ENCODE measurements at regions not wholly inside any gene's neighbourhood (a gene's known extent, or its start where the extent isn't known, plus 50 kb on each side); places are given as distances from the start of the nearest gene placed in this dataset.
"Not testable (repeated sequence)": the region's sequence is repeated elsewhere in the genome, so short reads cannot be mapped to it uniquely, and the experiment has no call there.

DNA sequence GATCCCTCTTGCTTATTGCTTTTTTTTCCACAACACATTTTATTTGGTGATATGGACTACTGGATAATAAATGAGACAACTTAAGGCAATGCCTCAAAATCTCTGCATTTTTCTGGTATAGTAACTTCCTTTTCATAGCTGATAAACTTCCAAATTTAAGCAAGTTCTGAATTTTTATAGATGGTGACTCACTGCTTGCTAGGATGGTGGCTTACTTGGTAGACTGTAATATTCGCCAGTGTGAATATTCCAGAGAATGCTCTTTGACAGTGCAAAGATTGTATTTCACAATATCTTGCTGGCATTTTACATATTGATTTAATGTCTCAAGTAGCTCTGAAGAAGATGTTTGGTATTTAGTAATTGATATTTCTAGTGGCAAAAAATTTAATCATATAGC is 472.4 kb downstream of the TFEC start:
- no peak for DNase-seq (ENCODE audit: low spot score)

DNA sequence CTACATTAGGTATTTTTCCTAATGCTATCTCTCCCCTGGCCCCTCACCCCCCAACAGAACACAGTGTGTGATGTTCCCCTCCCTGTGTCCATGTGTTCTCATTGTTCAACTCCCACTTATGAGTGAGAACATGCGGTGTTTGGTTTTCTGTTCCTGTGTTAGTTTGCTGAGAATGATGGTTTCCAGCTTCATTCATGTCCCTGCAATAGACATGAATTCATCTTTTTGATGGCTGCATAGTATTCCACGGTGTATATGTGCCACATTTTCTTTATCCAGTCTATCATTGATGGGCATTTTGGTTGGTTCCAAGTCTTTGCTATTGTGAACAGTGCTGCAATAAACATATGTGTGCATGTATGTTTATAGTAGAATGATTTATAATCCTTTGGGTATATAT is 473.3 kb downstream of the TFEC start:
- not testable (repeated sequence) for DNase-seq (ENCODE audit: low spot score)

DNA sequence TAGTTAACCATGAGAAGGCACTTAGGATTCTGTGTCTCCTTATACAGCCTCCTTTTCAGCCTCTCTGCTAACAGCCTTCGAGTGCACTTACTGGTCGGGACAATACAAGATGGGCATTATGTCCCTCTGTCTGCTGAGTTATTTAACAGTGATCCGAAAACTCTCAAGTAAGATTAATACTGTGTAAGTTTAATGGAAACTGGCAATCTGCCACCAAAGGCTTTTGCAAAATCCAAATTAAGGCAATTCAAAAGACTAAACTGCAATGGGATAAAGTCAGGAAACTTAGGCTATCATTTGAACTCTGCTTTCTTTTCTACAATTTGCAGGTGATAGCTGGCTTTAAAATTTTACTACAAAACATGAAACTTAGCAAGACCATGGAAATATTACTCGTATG is 477.8 kb downstream of the TFEC start:
- no peak for DNase-seq (ENCODE audit: low spot score)

DNA sequence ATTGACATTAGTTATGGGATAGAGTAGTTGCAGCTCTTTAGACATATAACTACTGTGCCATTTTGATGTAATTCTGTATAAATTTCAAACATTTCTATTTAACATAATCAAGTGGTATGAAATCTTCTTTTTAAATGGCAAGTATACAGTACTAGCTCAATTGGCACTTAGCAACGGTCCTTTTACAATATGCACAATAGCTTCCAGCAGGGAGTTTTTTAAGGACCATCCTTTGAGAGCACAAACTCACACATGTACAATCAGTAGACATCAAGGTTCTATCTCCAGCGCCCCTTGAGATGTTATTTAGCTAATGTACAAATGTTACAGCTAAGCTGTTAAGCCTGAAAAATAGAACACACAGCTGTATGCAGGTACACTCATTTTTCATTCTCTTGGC is 480.7 kb downstream of the TFEC start:
- no peak for DNase-seq (ENCODE audit: low spot score)

DNA sequence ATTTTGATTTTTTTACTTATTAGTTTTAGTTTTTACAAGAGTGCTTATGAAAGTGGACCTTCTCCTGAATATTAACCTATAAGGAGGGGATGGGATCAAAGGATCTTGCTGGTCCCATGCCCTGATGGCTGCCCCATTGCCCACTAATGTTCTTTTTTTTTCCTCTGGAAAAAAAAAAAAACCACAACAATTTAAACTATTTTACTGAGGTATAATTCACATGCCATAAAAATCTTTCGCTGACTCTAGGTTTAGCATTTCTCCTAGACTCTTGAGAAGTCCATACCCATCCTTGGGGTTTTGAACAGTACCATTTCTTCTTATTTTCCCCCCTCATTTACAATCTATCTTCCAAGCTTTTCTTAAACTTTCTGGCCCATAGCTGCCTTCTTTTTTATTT is 481.8 kb downstream of the TFEC start:
- no peak for DNase-seq (ENCODE audit: low spot score)

DNA sequence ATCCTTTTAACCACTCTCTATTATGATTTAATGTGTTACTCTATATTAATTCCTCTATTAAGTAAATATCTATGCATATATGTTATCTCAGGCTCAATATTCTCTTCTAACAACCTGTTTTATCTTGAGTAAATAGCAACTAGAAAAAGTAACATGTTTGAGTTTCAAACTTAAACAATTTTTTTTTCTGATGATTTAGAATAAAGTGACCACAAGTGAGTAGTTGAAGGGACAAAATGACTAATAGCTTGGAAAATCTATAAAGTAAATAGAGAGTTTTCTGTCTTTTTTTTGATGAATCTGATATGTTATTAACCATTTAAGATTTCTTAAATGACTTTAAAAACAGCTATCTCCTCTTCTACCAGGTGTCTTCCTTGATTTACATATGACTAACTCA is 483.8 kb downstream of the TFEC start:
- no peak for DNase-seq (ENCODE audit: low spot score)

DNA sequence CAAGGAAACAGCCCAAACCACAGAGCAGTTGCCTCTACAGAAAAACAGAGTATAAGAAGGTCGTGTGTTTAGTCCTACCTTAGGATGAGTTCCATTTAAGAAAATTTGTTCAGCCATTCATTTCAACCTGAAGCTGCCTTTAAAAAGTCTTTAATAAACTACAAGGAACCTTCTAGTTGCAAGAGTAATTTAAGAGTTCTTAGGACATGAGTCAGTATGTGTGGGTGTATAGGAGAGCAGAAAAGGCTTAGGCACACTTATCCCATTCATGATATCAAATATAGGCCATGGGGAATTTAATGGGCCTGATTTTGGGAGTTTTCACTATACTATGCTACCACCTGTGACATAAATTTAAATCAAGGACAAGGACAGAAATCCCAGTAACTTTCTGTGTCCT is 496.8 kb downstream of the TFEC start:
- DNase-seq (ENCODE audit: low spot score), result no peak

DNA sequence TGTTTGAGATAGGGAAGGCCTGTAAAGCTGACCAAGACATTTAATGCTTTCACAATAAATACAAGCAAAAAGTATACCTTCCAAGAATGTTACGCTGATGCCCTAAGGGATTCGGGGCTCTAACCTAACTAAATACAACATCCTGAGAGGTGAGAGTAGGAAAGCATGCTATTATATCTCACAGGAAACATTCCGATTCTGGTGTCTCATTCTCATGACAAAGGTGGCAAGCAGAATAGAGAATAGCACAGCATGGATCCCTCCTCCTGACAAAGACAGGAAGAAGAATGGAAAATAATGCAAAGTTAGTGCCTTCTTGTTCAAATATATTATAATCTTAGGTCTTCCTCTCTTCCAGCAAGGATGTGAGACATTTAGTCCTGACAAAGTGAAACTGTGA is 504.3 kb downstream of the TFEC start:
- no peak for DNase-seq (ENCODE audit: low spot score)

DNA sequence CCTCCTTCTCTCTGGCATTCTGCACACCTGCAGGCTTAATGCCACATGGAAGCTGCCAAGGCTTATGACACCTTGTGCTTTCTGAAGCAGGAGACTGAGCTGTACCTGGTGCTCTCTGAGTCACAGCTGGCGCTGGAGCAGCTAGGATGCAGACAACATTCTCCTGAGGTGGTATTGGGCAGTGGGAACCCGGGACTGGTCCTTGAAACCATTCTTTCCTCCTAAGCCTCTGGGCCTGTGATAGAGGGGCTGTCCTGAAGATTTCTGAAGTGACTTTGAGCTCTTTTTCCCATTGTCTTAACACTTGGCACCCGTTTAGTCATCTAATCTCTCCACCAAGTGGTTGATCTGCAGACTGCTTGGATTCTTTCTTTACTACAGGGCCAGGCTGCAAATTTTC is 508.4 kb downstream of the TFEC start:
- DNase-seq (ENCODE audit: low spot score), result no peak

DNA sequence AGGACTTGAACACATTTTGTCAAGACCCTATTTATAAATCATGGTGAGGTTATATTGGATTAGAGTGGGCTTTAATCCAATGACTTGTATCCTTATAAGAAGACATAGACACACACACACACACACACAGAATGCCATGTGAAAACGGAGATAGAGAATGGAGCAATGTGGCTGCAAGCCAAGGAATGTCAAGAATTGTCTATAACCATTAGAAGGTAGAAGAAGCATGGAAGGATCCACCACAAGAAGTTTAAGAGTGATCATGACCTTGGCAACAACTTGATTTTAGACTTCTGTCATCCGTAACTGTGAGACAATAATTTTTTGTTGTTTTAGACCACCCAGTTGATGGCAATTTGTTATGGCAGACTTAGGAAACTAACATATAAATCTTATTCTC is 514.2 kb downstream of the TFEC start:
- DNase-seq (ENCODE audit: low spot score), result no peak

DNA sequence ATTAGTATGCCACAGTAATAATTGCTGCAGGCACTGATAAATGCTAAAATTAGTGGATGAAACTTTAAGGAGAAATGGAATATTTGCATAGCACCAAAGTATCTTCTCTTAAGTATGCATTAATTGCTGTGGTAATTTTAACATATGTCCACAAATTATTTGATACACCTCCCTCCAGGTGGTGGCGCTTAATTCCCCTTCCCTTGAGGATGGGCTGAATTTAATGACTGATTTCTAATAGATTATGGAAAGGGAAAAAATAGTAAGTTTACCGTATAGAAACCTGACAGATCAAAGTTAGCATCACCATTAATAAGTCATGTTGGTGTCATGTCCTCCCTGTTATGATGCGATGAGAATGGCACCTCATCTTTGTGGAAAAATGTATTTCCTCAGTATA is 519.2 kb downstream of the TFEC start:
- no peak for DNase-seq (ENCODE audit: low spot score)

DNA sequence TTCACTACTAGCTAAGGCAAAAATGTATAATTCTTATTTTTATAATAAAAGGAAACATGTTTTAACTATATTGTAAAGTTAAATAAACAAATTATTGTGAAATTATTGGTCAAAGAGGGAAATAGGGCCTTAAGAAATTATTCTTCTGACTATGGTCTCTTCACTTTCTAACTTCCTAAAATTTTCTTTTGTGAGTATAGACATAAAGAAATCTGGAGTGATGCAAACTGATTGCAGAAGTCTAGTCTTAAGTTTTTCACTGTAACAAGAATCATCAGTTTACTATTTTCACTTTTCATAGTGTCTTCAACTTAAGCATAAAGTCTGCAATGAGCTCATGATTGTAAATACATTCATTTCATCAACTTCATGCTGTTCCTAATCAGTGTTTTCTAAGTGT is 525.4 kb downstream of the TFEC start:
- DNase-seq (ENCODE audit: low spot score), result no peak

DNA sequence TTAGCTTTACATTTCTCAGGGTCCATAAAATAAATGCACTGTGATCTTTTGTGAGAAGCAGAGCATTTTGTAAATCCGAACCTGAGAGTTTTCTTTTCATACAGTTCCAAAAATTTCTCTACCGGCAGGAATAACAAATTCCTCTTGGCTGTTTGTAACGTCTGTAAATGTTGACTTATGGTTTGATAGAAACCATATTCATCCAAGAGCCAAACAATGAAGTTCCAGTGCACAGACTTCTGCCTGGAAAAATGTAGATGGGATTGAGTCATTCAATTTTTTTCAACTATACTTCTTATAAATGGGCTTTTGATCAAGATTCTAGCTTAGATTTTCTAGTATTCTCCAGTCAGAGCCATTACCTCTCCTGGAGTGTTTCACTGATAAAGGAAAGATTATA is 530.6 kb downstream of the TFEC start:
- no peak for DNase-seq (ENCODE audit: low spot score)

DNA sequence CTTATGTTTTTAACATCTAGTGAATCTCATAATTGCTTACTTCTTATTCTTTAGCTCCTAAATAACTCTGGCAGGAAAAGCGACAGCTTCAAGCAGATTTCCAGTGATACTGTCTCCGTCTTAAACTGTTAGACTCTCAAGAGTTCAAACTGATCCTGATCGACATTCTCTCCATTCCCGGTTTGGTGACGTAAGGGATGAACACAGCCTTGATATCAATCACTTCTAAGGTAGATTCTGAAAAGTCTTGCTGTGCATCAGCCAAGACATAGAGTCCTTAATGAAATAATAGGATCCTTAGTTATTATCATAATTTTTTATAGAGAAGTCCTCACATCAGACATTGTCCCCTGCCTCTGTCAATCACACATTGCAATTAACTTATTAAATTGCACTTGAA is 534.6 kb downstream of the TFEC start:
- DNase-seq (ENCODE audit: low spot score), result no peak

DNA sequence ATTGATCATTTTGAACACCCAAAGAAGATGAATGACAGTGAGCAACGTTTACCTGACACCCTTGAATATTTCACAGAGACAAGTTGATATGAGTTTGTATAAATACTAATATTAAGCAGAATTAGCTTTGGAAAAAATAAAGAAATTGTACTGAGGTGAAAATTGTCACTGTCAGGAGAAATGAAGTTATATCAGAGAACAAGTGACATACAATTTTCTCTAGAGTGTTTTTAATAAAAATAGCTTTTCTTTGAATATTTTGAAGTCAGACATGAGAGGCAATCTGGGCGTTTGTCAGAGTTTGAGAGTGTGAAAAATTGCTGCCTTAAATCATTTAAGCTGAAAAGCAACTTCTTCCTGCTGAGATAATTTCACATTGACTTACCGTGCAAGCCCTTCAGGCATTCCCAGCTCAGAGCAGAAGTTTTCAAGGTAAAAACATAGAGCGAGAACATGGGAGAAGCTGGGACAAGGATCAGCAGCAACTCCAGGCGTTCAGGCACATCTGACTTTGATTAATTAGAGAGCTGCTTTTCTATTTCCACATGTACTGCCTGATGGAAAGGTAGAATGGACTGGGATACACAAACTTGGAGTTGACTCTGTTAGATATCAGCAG is 535.9 kb downstream of the TFEC start:
- no peak for DNase-seq (ENCODE audit: low spot score)

DNA sequence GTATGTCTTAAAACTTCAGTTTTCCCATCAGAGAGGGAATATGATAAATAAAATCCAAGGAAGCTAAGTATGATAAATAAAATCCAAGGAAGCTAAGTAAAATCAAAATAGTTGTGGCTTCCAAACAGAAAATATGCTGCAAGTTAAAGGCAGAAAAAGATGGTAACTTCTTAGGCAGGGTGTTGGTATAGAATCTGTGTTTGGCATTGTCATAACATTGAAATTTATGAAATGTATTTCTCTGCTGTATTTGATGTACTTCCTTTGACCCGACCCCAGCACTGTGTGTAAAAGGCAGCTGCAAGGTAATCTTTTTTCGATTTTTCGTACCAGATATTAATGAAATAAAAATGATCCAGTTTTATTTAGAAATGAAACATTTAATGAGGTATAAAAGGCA is 537.2 kb downstream of the TFEC start:
- no peak for DNase-seq (ENCODE audit: low spot score)

DNA sequence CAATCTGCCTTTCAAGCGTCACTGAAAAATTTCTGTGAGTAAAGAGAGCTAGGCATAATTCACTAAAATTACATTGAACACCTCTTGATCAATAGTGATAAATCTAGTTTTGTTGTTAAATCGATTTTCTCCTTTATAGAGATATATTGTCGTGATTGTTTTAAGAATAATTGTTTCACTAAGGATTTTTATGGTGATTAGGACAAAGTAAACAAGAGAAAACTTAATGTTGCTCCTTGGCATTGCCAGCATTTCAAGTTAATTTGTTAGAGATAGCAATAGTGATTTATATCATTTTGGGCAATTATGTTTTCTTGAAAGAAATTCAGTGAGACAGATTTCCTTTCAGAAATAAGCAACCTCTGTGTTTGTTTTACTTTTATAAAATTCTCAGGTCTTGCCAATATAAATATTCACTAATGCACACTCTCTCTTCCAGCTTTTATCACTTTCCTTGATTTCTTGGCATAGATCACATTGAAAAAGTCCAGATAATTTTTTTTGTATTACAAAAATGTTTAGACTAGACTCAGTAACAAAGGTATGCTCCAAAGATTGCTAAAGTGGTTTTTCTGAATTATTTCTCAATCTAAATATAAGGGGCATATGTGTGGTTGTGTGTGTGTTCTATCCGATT is 538.7 kb downstream of the TFEC start:
- no peak for DNase-seq (ENCODE audit: low spot score)

DNA sequence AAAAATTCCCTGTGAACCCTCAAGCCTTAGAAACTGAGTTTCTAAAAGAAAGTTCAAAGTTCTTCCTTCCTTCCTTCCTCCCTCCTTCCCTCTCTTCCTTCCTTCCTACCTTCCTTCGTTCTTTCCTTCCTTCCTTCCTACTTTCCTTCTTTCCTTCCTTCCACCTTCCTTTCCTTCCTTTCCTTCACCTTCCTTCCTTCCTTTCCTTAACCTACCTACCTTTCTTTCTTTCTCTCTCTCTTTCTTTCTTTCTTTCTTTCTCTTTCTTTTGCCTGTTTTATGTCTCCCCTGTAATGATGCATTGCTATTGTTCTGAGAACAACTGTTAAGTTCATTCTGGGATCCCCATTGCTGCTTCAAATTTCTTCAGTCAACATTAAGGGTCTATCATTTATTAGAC is 551.1 kb downstream of the TFEC start:
- no peak for DNase-seq (ENCODE audit: low spot score)

DNA sequence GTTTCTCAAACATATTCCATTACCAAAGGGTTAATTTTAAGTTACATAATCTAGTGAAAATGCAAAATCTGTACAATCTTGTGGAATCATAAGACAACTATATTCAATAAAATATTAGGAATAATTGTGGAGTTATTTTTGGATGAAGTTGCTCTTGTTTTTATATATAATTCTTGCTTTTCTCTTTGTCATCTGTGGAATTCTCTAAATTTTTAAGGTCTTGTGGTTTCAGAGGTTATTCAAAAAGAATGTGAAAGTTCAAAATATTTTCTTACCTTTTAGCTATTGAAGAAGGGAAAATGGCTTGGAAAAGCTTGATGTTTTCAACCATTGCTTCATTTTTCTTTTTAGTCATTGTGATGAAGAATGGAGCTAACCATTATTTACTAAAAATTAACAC is 552.1 kb downstream of the TFEC start:
- no peak for DNase-seq (ENCODE audit: low spot score)

DNA sequence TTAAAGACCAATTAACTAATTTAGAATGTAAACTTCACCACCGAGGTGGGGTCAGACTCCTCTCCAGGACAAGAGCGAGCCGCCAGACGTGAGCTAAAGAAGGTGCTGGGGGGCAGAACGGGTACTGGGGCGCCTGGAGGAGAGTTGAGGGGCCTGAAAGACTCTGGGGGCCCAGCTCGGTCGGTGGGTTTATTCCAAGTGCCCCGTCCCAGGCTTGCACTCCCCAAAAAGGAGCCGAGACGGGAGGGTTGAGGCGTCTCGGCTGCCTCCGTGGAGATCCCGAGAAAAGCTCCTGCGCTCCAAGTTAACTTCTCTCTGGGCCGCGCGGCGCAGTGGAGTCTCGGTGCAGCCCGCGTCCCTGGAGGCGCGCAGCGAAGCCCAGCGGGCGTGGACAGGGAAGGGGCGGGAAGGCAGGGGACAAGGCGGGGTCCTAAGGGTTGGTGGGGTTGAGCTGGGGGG is 553.3 kb downstream of the TFEC start:
- DNase-seq (ENCODE audit: low spot score), result peak; percentile 33

DNA sequence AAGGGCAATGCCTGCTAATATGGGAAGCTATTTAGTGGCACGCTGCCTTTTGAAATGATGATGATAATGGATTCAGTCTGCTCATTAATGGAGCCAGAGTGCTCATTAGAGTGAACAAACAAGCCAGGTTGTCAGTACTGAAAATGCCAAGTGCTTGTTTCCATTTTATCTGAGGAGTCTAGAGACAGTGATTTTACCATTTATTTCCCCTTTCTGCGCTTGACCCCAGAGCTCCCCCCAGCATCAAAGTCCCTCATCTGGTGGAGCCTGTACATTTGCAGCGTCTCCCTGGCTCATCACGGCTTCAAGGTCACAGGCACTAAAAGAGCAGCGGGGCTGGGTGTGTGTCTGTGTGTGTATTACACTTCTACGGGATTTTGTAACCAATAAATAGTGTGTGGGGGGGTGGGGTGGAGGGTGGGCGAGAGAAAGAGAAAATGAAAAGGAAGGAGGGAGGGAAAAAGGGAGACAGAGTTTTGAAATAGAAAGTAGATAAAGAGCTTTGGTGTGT is 553.8 kb downstream of the TFEC start:
- peak; percentile 8 for DNase-seq (ENCODE audit: low spot score)

DNA sequence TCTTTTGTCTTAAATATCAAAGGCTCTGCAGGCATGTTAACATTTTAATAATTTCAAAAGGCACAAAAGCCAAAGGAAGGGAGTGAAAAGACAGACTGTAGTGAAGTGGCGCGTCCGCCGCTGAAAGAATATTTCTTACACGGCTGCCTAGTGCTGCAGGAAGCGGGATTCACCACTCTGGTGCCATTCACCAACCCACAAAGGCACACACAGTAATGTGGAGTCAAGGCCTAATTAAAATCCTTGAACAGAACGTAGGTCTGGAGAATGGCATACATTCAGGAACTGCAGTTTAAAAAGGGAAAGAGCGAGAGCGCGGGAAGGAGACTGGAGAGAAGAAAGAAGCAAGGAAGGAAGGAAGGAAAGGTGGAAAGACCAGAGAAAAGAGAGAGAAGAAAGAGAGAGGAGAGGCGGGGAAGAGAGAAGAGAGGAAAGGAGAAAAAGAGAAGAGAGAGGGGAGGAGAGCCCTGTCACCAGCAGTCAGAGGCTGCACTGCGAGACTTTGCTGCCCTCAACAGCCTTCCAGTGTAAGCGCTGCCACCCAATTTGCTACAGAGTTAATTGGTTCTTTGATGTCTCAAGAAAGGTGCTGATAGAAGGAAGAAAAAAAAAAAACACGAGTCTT is 554.0 kb downstream of the MDFIC start:
- peak; percentile 8 for DNase-seq (ENCODE audit: low spot score)

DNA sequence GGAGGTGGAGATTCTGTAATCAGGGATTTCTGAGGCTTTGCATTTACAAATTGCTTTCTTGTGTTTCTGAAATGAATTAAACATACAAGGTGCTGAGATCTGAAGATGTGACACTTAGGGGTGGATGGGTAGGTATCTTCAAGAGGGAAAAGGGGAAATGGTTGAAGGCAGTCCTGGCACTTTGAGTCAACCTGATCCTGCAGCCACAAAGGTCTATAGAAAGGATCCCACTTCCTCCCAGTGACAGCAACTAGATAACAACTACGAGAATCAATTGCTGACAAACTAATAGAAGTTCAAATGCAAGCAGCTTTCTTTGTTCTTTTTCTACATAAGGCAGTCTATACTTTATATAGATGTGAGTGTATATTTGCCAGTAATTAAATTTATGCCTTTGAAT is 553.3 kb downstream of the MDFIC start:
- no peak for DNase-seq (ENCODE audit: low spot score)

DNA sequence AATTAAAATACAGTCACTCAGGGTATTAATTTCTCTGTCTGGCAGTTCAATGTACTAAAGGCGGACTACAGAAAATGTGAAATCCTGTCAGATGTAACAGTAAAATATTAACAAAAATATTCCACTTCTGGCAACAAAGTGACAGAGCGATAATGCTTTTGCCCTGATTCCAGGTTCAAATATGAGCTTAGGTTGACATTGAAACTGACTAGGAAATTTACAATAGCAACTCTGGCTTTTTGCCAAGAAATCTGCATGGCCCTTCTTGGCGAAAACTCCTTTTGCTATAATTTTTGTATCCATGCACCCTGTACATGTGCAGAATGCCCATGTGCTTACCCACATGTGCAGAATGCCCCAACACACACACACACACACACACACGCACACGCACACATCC is 552.2 kb downstream of the MDFIC start:
- DNase-seq (ENCODE audit: low spot score), result no peak

Data from HuH-7 (cell line).